IMR-90 (cell line): ENCODE measurements at regions not wholly inside any gene's neighbourhood (a gene's known extent, or its start where the extent isn't known, plus 50 kb on each side); places are given as distances from the start of the nearest gene placed in this dataset.
"Not testable (repeated sequence)": the region's sequence is repeated elsewhere in the genome, so short reads cannot be mapped to it uniquely, and the experiment has no call there.

Experiments used
- ATAC-seq: fragments of 200-7000 bp; cut with Tn5 transposase; 2 replicates; pipeline ENCODE4 v1.9.1; 2020; ENCODE audit warnings: low read depth, mild to moderate bottlenecking, moderate library complexity
- BruUV-seq: library from RNA; stranded (reverse); fragments of 400-500 nt; replicated peaks from 2 replicates; lab custom pipeline; 2021; lab: Mats Ljungman, UMichigan
- CTCF ChIA-PET: fragments of 300-600 bp; formaldehyde crosslinking; extraction: SDS; loops from one replicate; lab custom pipeline; 2021; ENCODE audit warnings: antibody characterized with exemption; lab: Yijun Ruan, JAX
- POLR2A ChIA-PET: fragments of 300-600 bp; sonication (Branson Sonifier 250); formaldehyde crosslinking; loops from one replicate; lab custom pipeline; 2022; ENCODE audit warnings: antibody characterized with exemption; ENCODE audit not compliant: unreplicated experiment; lab: Charles Lee
- DNase-seq: peaks from one replicate; pipeline ENCODE4 v3.0.0; 2013
- H2AFZ ChIP-seq: replicated peaks from 2 replicates; pipeline ENCODE3; 2013; ENCODE audit warnings: low read length, mild to moderate bottlenecking; ENCODE audit not compliant: poor library complexity
- H2AK5ac ChIP-seq: 2 replicates; pipeline ENCODE4 v1.6.1; 2013; ENCODE audit warnings: low read depth, low read length, inconsistent platforms
- H2AK9ac ChIP-seq: replicated peaks from 2 replicates; pipeline ENCODE3; 2013; ENCODE audit warnings: mild to moderate bottlenecking, low read depth, low read length, moderate library complexity; ENCODE audit not compliant: poor library complexity
- H2BK120ac ChIP-seq: 2 replicates; pipeline ENCODE4 v1.6.1; 2013; ENCODE audit warnings: low read depth, low read length, inconsistent platforms
- H2BK15ac ChIP-seq: 3 replicates; pipeline ENCODE4 v1.6.1; 2013; ENCODE audit warnings: low read depth, low read length, inconsistent platforms
- H2BK20ac ChIP-seq: 2 replicates; pipeline ENCODE4 v1.6.1; 2013; ENCODE audit warnings: low read depth, mild to moderate bottlenecking, inconsistent platforms, low read length, moderate library complexity
- H2BK5ac ChIP-seq: 2 replicates; pipeline ENCODE4 v1.6.1; 2013; ENCODE audit warnings: mild to moderate bottlenecking, low read depth, low read length, inconsistent platforms; ENCODE audit not compliant: poor library complexity, severe bottlenecking
- H3K14ac ChIP-seq: replicated peaks from 2 replicates; pipeline ENCODE4 v1.6.1; 2013; ENCODE audit warnings: low read depth, low read length, inconsistent platforms
- H3K18ac ChIP-seq: 2 replicates; pipeline ENCODE4 v1.6.1; 2013; ENCODE audit warnings: low read depth, low read length, control low read depth
- H3K23ac ChIP-seq: 2 replicates; pipeline ENCODE4 v1.6.1; 2013; ENCODE audit warnings: low read depth, low read length, inconsistent platforms
- H3K27ac ChIP-seq: 2 replicates; pipeline ENCODE4 v1.5.1; 2013; ENCODE audit warnings: mild to moderate bottlenecking, control low read depth, low read length; ENCODE audit not compliant: insufficient read depth
- H3K27me3 ChIP-seq: 2 replicates; pipeline ENCODE4 v1.6.1; 2013; ENCODE audit warnings: low read length; ENCODE audit not compliant: control insufficient read depth, insufficient read depth
- H3K36me3 ChIP-seq: 2 replicates; pipeline ENCODE4 v1.6.1; 2013; ENCODE audit warnings: low read length, mixed read lengths; ENCODE audit not compliant: control insufficient read depth, insufficient read depth
- H3K4ac ChIP-seq: 2 replicates; pipeline ENCODE4 v1.6.1; 2013; ENCODE audit warnings: low read depth, low read length, inconsistent platforms
- H3K4me1 ChIP-seq: 2 replicates; pipeline ENCODE4 v1.6.1; 2013; ENCODE audit warnings: low read length, mixed read lengths; ENCODE audit not compliant: control insufficient read depth, insufficient read depth
- H3K4me2 ChIP-seq: 2 replicates; pipeline ENCODE4 v1.6.1; 2013; ENCODE audit warnings: low read depth, mild to moderate bottlenecking, control low read depth, low read length, moderate library complexity
- H3K4me3 ChIP-seq: 2 replicates; pipeline ENCODE4 v1.5.1; 2013; ENCODE audit warnings: low read depth, mild to moderate bottlenecking, control low read depth, low read length, moderate library complexity; ENCODE audit not compliant: insufficient read depth
- H3K56ac ChIP-seq: 2 replicates; pipeline ENCODE4 v1.6.1; 2013; ENCODE audit warnings: low read length, inconsistent platforms; ENCODE audit not compliant: insufficient read depth; ENCODE audit errors: extremely low read depth
- H3K79me1 ChIP-seq, 2 experiments: 2 replicates each; pipeline ENCODE4 v1.6.1; 2013; ENCODE audit warnings: low read length in 2 of 2, inconsistent platforms in 1 of 2, low read depth in 1 of 2
- H3K9ac ChIP-seq: 2 replicates; pipeline ENCODE4 v1.6.1; 2013; ENCODE audit warnings: low read depth, low read length, control low read depth
- H3K9me1 ChIP-seq: 2 replicates; pipeline ENCODE4 v1.6.1; 2013; ENCODE audit warnings: low read length, inconsistent platforms; ENCODE audit not compliant: insufficient read depth
- H3K9me3 ChIP-seq: 2 replicates; pipeline ENCODE4 v1.6.1; 2013; ENCODE audit warnings: low read length; ENCODE audit not compliant: control insufficient read depth, insufficient read depth
- H4K20me1 ChIP-seq: 2 replicates; pipeline ENCODE4 v1.6.1; 2013; ENCODE audit warnings: low read length, inconsistent platforms; ENCODE audit not compliant: insufficient read depth
- H4K5ac ChIP-seq: 2 replicates; pipeline ENCODE4 v1.6.1; 2013; ENCODE audit warnings: mild to moderate bottlenecking, low read depth, low read length, control low read depth
- H4K8ac ChIP-seq, 2 experiments: 2 replicates each; pipeline ENCODE4 v1.6.1; 2013; ENCODE audit warnings: low read depth in 2 of 2, low read length in 2 of 2, control low read depth in 1 of 2, inconsistent platforms in 1 of 2
- H4K91ac ChIP-seq: 2 replicates; pipeline ENCODE4 v1.6.1; 2013; ENCODE audit warnings: low read depth, low read length, inconsistent platforms; ENCODE audit not compliant: insufficient read depth
- WGBS, 2 experiments: methylation state at CpG; one replicate each; pipeline versions ENCODE4 v1.1.5 to v1.1.7; 2013; ENCODE audit warnings: missing lambda C conversion rate in 2 of 2; ENCODE audit not compliant: insufficient read length in 1 of 2; ENCODE audit errors: extremely low coverage in 2 of 2; 5-methylcytosine and 5-hydroxymethylcytosine counted together
- dilution Hi-C: fragments of 300-500 bp; cut with HindIII; formaldehyde crosslinking; loops from one replicate; pipeline ENCODE4 v1.14.3; 2018; ENCODE audit warnings: low sequenced_read_pairs; ENCODE audit not compliant: unreplicated experiment
- in situ Hi-C: fragments of 300-500 bp; cut with MboI; formaldehyde crosslinking; loops from 3 replicates; pipeline ENCODE4 v1.14.3; 2019; ENCODE audit warnings: low sequenced_read_pairs, inconsistent platforms, mixed read lengths
- intact Hi-C: fragments of 100-400 bp; cut with micrococcal nuclease; formaldehyde crosslinking; loops from 2 replicates; pipeline ENCODE4 v1.10.0; 2022

DNA sequence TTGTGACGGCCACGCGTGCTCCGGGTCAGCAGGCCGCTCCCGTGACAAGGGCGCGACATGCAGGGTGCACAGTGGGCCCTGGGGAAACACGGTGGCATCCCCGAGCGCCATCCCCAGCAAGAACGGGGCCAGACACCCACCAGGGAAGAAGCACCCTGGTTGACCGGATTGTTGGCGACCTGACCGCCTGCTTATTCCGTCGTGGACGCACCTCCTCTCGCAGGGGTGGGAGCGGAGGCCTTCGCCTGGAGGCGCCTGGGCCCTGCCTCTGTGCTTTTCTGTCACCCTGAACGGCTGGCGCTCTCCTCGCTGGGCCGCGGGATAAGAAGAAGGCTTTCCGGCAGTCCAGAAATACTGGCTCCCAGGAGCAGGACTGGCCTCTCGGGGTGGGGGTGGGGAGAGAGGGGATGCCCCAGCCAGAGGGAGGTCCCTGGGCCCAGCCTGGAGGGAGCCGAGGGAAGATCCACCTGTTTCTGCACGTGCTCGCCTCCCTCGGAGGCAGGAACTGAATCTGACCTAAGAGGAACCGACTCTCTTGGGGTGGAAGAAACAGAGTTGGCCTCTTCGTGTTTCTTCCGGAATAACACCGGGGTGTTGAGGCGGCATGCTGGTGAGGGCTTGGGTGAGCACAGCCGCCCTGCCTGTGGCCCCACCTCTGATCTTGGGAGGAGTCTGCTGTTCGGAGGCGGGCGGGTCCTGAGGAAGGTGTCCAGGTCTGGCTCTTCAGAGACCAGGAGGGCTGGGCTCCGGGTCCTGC is 4394.2 kb upstream of the TPTE start:
- POLR2A ChIA-PET, H3K36me3 ChIP-seq, H4K20me1 ChIP-seq, H3K9me3 ChIP-seq, CTCF ChIA-PET, H2BK5ac ChIP-seq, H2AK9ac ChIP-seq, H2AK5ac ChIP-seq, H3K27me3 ChIP-seq, H4K8ac ChIP-seq, H3K4me1 ChIP-seq, H3K18ac ChIP-seq, H2BK120ac ChIP-seq, H3K27ac ChIP-seq, dilution Hi-C loops, H3K4me3 ChIP-seq, BruUV-seq, H4K5ac ChIP-seq, H3K9ac ChIP-seq, H3K14ac ChIP-seq, DNase-seq, H3K23ac ChIP-seq, H2AFZ ChIP-seq, H3K4ac ChIP-seq, H3K4me2 ChIP-seq, intact Hi-C loops, H2BK20ac ChIP-seq, H2BK15ac ChIP-seq, H3K56ac ChIP-seq, ATAC-seq, H3K79me1 ChIP-seq, in situ Hi-C loops, H4K91ac ChIP-seq, H3K9me1 ChIP-seq: not testable (repeated sequence)
- no CpG with 5 or more reads among the region's 43 CpGs for WGBS, 2 experiments

DNA sequence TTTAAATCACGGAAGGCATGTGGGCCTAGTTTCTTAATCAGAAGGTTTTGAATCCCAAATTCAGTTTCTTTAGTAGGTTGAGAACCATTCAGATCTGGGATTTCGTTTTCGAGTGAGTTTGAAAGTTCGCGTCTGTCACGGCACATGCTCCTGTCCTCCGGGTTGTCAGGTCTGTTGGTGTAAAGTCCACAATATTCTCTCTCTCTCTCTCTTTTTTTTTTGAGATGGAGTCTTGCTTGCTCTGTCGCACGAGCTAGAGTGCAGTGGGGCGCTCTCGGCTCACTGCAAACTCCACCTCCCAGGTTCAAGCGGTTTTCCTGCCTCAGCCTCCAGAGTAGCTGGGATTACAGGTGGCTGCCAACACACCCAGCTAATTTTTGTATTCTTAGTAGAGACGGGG is 4390.6 kb upstream of the TPTE start:
- H3K23ac ChIP-seq, H3K14ac ChIP-seq, H3K4me1 ChIP-seq, H2AK9ac ChIP-seq, DNase-seq, intact Hi-C loops, H4K91ac ChIP-seq, CTCF ChIA-PET, BruUV-seq, H3K9me1 ChIP-seq, H2BK5ac ChIP-seq, H4K20me1 ChIP-seq, H2BK120ac ChIP-seq, H2AK5ac ChIP-seq, H3K56ac ChIP-seq, H2AFZ ChIP-seq, H3K4me3 ChIP-seq, dilution Hi-C loops, H3K79me1 ChIP-seq, H4K5ac ChIP-seq, H3K9me3 ChIP-seq, H3K4me2 ChIP-seq, H3K36me3 ChIP-seq, H4K8ac ChIP-seq, POLR2A ChIA-PET, in situ Hi-C loops, H3K18ac ChIP-seq, ATAC-seq, H2BK20ac ChIP-seq, H3K27ac ChIP-seq, H3K27me3 ChIP-seq, H3K9ac ChIP-seq, H2BK15ac ChIP-seq, H3K4ac ChIP-seq: not testable (repeated sequence)
- WGBS, 2 experiments = no CpG with 5 or more reads among the region's 13 CpGs
